IMR-90 (cell line): ENCODE measurements at regions not wholly inside any gene's neighbourhood (a gene's known extent, or its start where the extent isn't known, plus 50 kb on each side); places are given as distances from the start of the nearest gene placed in this dataset.

ENCODE experiments used
- ATAC-seq: fragments of 200-7000 bp; cut with Tn5 transposase; 2 replicates; pipeline ENCODE4 v1.9.1; 2020; ENCODE audit warnings: low read depth, mild to moderate bottlenecking, moderate library complexity
- BruUV-seq: library from RNA; stranded (reverse); fragments of 400-500 nt; replicated peaks from 2 replicates; lab custom pipeline; 2021; lab: Mats Ljungman, UMichigan
- CTCF ChIA-PET: fragments of 300-600 bp; formaldehyde crosslinking; extraction: SDS; loops from one replicate; lab custom pipeline; 2021; ENCODE audit warnings: antibody characterized with exemption; lab: Yijun Ruan, JAX
- POLR2A ChIA-PET: fragments of 300-600 bp; sonication (Branson Sonifier 250); formaldehyde crosslinking; loops from one replicate; lab custom pipeline; 2022; ENCODE audit warnings: antibody characterized with exemption; ENCODE audit not compliant: unreplicated experiment; lab: Charles Lee
- DNase-seq: peaks from one replicate; pipeline ENCODE4 v3.0.0; 2013
- H2AFZ ChIP-seq: replicated peaks from 2 replicates; pipeline ENCODE3; 2013; ENCODE audit warnings: low read length, mild to moderate bottlenecking; ENCODE audit not compliant: poor library complexity
- H2AK5ac ChIP-seq: 2 replicates; pipeline ENCODE4 v1.6.1; 2013; ENCODE audit warnings: low read depth, low read length, inconsistent platforms
- H2AK9ac ChIP-seq: replicated peaks from 2 replicates; pipeline ENCODE3; 2013; ENCODE audit warnings: mild to moderate bottlenecking, low read depth, low read length, moderate library complexity; ENCODE audit not compliant: poor library complexity
- H2BK120ac ChIP-seq: 2 replicates; pipeline ENCODE4 v1.6.1; 2013; ENCODE audit warnings: low read depth, low read length, inconsistent platforms
- H2BK15ac ChIP-seq: 3 replicates; pipeline ENCODE4 v1.6.1; 2013; ENCODE audit warnings: low read depth, low read length, inconsistent platforms
- H2BK20ac ChIP-seq: 2 replicates; pipeline ENCODE4 v1.6.1; 2013; ENCODE audit warnings: low read depth, mild to moderate bottlenecking, inconsistent platforms, low read length, moderate library complexity
- H2BK5ac ChIP-seq: 2 replicates; pipeline ENCODE4 v1.6.1; 2013; ENCODE audit warnings: mild to moderate bottlenecking, low read depth, low read length, inconsistent platforms; ENCODE audit not compliant: poor library complexity, severe bottlenecking
- H3K14ac ChIP-seq: replicated peaks from 2 replicates; pipeline ENCODE4 v1.6.1; 2013; ENCODE audit warnings: low read depth, low read length, inconsistent platforms
- H3K18ac ChIP-seq: 2 replicates; pipeline ENCODE4 v1.6.1; 2013; ENCODE audit warnings: low read depth, low read length, control low read depth
- H3K23ac ChIP-seq: 2 replicates; pipeline ENCODE4 v1.6.1; 2013; ENCODE audit warnings: low read depth, low read length, inconsistent platforms
- H3K27ac ChIP-seq: 2 replicates; pipeline ENCODE4 v1.5.1; 2013; ENCODE audit warnings: mild to moderate bottlenecking, control low read depth, low read length; ENCODE audit not compliant: insufficient read depth
- H3K27me3 ChIP-seq: 2 replicates; pipeline ENCODE4 v1.6.1; 2013; ENCODE audit warnings: low read length; ENCODE audit not compliant: control insufficient read depth, insufficient read depth
- H3K36me3 ChIP-seq: 2 replicates; pipeline ENCODE4 v1.6.1; 2013; ENCODE audit warnings: low read length, mixed read lengths; ENCODE audit not compliant: control insufficient read depth, insufficient read depth
- H3K4ac ChIP-seq: 2 replicates; pipeline ENCODE4 v1.6.1; 2013; ENCODE audit warnings: low read depth, low read length, inconsistent platforms
- H3K4me1 ChIP-seq: 2 replicates; pipeline ENCODE4 v1.6.1; 2013; ENCODE audit warnings: low read length, mixed read lengths; ENCODE audit not compliant: control insufficient read depth, insufficient read depth
- H3K4me2 ChIP-seq: 2 replicates; pipeline ENCODE4 v1.6.1; 2013; ENCODE audit warnings: low read depth, mild to moderate bottlenecking, control low read depth, low read length, moderate library complexity
- H3K4me3 ChIP-seq: 2 replicates; pipeline ENCODE4 v1.5.1; 2013; ENCODE audit warnings: low read depth, mild to moderate bottlenecking, control low read depth, low read length, moderate library complexity; ENCODE audit not compliant: insufficient read depth
- H3K56ac ChIP-seq: 2 replicates; pipeline ENCODE4 v1.6.1; 2013; ENCODE audit warnings: low read length, inconsistent platforms; ENCODE audit not compliant: insufficient read depth; ENCODE audit errors: extremely low read depth
- H3K79me1 ChIP-seq, 2 experiments: 2 replicates each; pipeline ENCODE4 v1.6.1; 2013; ENCODE audit warnings: low read length in 2 of 2, inconsistent platforms in 1 of 2, low read depth in 1 of 2
- H3K9ac ChIP-seq: 2 replicates; pipeline ENCODE4 v1.6.1; 2013; ENCODE audit warnings: low read depth, low read length, control low read depth
- H3K9me1 ChIP-seq: 2 replicates; pipeline ENCODE4 v1.6.1; 2013; ENCODE audit warnings: low read length, inconsistent platforms; ENCODE audit not compliant: insufficient read depth
- H3K9me3 ChIP-seq: 2 replicates; pipeline ENCODE4 v1.6.1; 2013; ENCODE audit warnings: low read length; ENCODE audit not compliant: control insufficient read depth, insufficient read depth
- H4K20me1 ChIP-seq: 2 replicates; pipeline ENCODE4 v1.6.1; 2013; ENCODE audit warnings: low read length, inconsistent platforms; ENCODE audit not compliant: insufficient read depth
- H4K5ac ChIP-seq: 2 replicates; pipeline ENCODE4 v1.6.1; 2013; ENCODE audit warnings: mild to moderate bottlenecking, low read depth, low read length, control low read depth
- H4K8ac ChIP-seq, 2 experiments: 2 replicates each; pipeline ENCODE4 v1.6.1; 2013; ENCODE audit warnings: low read depth in 2 of 2, low read length in 2 of 2, control low read depth in 1 of 2, inconsistent platforms in 1 of 2
- H4K91ac ChIP-seq: 2 replicates; pipeline ENCODE4 v1.6.1; 2013; ENCODE audit warnings: low read depth, low read length, inconsistent platforms; ENCODE audit not compliant: insufficient read depth
- BHLHE40 ChIP-seq: fragments of 150-350 bp; IDR thresholded peaks from 2 replicates; pipeline ENCODE4 v1.6.1; 2016; ENCODE audit warnings: mild to moderate bottlenecking, low read depth, low read length
- CEBPB ChIP-seq: IDR thresholded peaks from 2 replicates; pipeline ENCODE4 v1.6.1; 2012; ENCODE audit warnings: low read depth, low read length, improper control_type of control experiment
- CHD1 ChIP-seq: IDR thresholded peaks from 2 replicates; pipeline ENCODE4 v1.6.1; 2012; ENCODE audit warnings: low read depth, low read length, improper control_type of control experiment
- CTCF ChIP-seq: conservative IDR thresholded peaks from 2 replicates; pipeline ENCODE4 v1.5.1; 2012; ENCODE audit warnings: mild to moderate bottlenecking, low read depth, low read length, improper control_type of control experiment
- ELK1 ChIP-seq: fragments of 150-350 bp; IDR thresholded peaks from 2 replicates; pipeline ENCODE4 v1.6.1; 2016; ENCODE audit warnings: low read depth, mild to moderate bottlenecking, low read length, moderate library complexity, borderline replicate concordance
- FOS ChIP-seq: fragments of 150-350 bp; IDR thresholded peaks from 2 replicates; pipeline ENCODE4 v1.6.1; 2016; ENCODE audit warnings: low read depth, low read length
- MAFK ChIP-seq: IDR thresholded peaks from 2 replicates; pipeline ENCODE4 v1.6.1; 2012; ENCODE audit warnings: low read depth, low read length, improper control_type of control experiment
- MAZ ChIP-seq: IDR thresholded peaks from 2 replicates; pipeline ENCODE4 v1.6.1; 2012; ENCODE audit warnings: low read depth, mild to moderate bottlenecking, low read length, improper control_type of control experiment, moderate library complexity, borderline replicate concordance
- MXI1 ChIP-seq: IDR thresholded peaks from 2 replicates; pipeline ENCODE4 v1.6.1; 2012; ENCODE audit warnings: low read depth, mild to moderate bottlenecking, low read length, moderate library complexity, borderline replicate concordance
- NFE2L2 ChIP-seq: fragments of 150-350 bp; IDR thresholded peaks from 2 replicates; pipeline ENCODE4 v1.6.1; 2016; ENCODE audit warnings: low read depth, mild to moderate bottlenecking, low read length
- POLR2A ChIP-seq: IDR thresholded peaks from 2 replicates; pipeline ENCODE4 v1.6.1; 2012; ENCODE audit warnings: mild to moderate bottlenecking, low read depth, low read length
- RAD21 ChIP-seq: IDR thresholded peaks from 2 replicates; pipeline ENCODE4 v1.6.1; 2012; ENCODE audit warnings: low read length, improper control_type of control experiment
- RCOR1 ChIP-seq: IDR thresholded peaks from 2 replicates; pipeline ENCODE4 v1.6.1; 2012; ENCODE audit warnings: mild to moderate bottlenecking, low read length, improper control_type of control experiment; ENCODE audit not compliant: insufficient replicate concordance
- RFX5 ChIP-seq: IDR thresholded peaks from 2 replicates; pipeline ENCODE4 v1.8.0; 2012; ENCODE audit warnings: low read depth, mild to moderate bottlenecking, low read length, moderate library complexity
- SMC3 ChIP-seq: fragments of 150-350 bp; IDR thresholded peaks from 2 replicates; pipeline ENCODE4 v1.6.1; 2016; ENCODE audit warnings: low read depth, mild to moderate bottlenecking, antibody characterized with exemption, low read length, moderate library complexity
- USF2 ChIP-seq: fragments of 150-350 bp; IDR thresholded peaks from 2 replicates; pipeline ENCODE4 v1.6.1; 2017; ENCODE audit warnings: mild to moderate bottlenecking, antibody characterized with exemption, low read length, low read depth
- WGBS, 2 experiments: methylation state at CpG; one replicate each; pipeline versions ENCODE4 v1.1.5 to v1.1.7; 2013; ENCODE audit warnings: missing lambda C conversion rate in 2 of 2; ENCODE audit not compliant: insufficient read length in 1 of 2; ENCODE audit errors: extremely low coverage in 2 of 2; 5-methylcytosine and 5-hydroxymethylcytosine counted together
- dilution Hi-C: fragments of 300-500 bp; cut with HindIII; formaldehyde crosslinking; loops from one replicate; pipeline ENCODE4 v1.14.3; 2018; ENCODE audit warnings: low sequenced_read_pairs; ENCODE audit not compliant: unreplicated experiment
- in situ Hi-C: fragments of 300-500 bp; cut with MboI; formaldehyde crosslinking; loops from 3 replicates; pipeline ENCODE4 v1.14.3; 2019; ENCODE audit warnings: low sequenced_read_pairs, inconsistent platforms, mixed read lengths
- intact Hi-C: fragments of 100-400 bp; cut with micrococcal nuclease; formaldehyde crosslinking; loops from 2 replicates; pipeline ENCODE4 v1.10.0; 2022

- ATAC-seq: no peak
- Histone ChIP-seq H3K9ac (no peak overlapping the region), H3K79me1 (no peaks in the 10 kb centered on the region), H3K9me1 (no peaks in the 10 kb centered on the region), H3K4me3 (no peak overlapping the region), H4K20me1 (no peaks in the 10 kb centered on the region), H3K36me3 (no peaks in the 10 kb centered on the region), H3K27ac (no peak overlapping the region), H3K23ac (no peak overlapping the region), H4K8ac (no peak overlapping the region), H3K18ac (no peak overlapping the region), H2BK5ac (no peak overlapping the region), H2BK120ac (no peak overlapping the region), H3K4me1 (no peaks in the 10 kb centered on the region), H2AK9ac (no peak overlapping the region), H2AFZ (no peak overlapping the region), H2AK5ac (no peak overlapping the region), H4K5ac (no peak overlapping the region), H2BK15ac (no peak overlapping the region), H3K9me3 (no peaks in the 10 kb centered on the region), H3K4ac (no peak overlapping the region), H3K56ac (no peak overlapping the region), H3K14ac (no peak overlapping the region), H4K91ac (no peak overlapping the region), H2BK20ac (no peak overlapping the region), H3K27me3 (no peaks in the 10 kb centered on the region), H3K4me2 (no peak overlapping the region)
- TF ChIP-seq BHLHE40 (no peak), RFX5 (no peak), FOS (no peak), ELK1 (no peak), SMC3 (no peak), MAFK (no peak), RAD21 (no peak), MAZ (no peak), CEBPB (no peak), POLR2A (no peak), MXI1 (no peak), CTCF (no peak), USF2 (no peak), RCOR1 (no peak), CHD1 (no peak), NFE2L2 (no peak)
- no TSS peak for BruUV-seq
- dilution Hi-C loops (no loop called here), in situ Hi-C loops (no loop called here), intact Hi-C loops (no loop called here)
- POLR2A ChIA-PET: no interaction called here
- CTCF ChIA-PET: no interaction called here
- no CpG with 5 or more reads among the region's 4 CpGs for WGBS, 2 experiments
- DNase-seq: no peak
Observed at GRCh38 chr2:175679231-175679630, 322.8 kb downstream of the LNPK start.
